Hepatocyte (in vitro differentiated cells): ENCODE measurements at regions not wholly inside any gene's neighbourhood (a gene's known extent, or its start where the extent isn't known, plus 50 kb on each side); places are given as distances from the start of the nearest gene placed in this dataset.
A peak's percentile ranks its signal among the peaks of the same experiment; 100 is the strongest.
"Not testable (repeated sequence)": the region's sequence is repeated elsewhere in the genome, so short reads cannot be mapped to it uniquely, and the experiment has no call there.

Experiments used
- DNase-seq: peaks from one replicate; pipeline ENCODE4 v3.0.0-alpha.2; 2016; ENCODE audit warnings: low spot score
- H2AFZ ChIP-seq: fragments of 200-600 bp; sonication (generic); 2 replicates; pipeline ENCODE4 v1.6.0; 2016; ENCODE audit warnings: antibody characterized with exemption, mild to moderate bottlenecking
- H3K27ac ChIP-seq: fragments of 200-600 bp; sonication (generic); 2 replicates; pipeline ENCODE4 v1.5.1; 2016; ENCODE audit warnings: mild to moderate bottlenecking
- H3K27me3 ChIP-seq: fragments of 200-600 bp; sonication (generic); 2 replicates; pipeline ENCODE4 v1.6.1; 2016
- H3K36me3 ChIP-seq: fragments of 200-600 bp; sonication (generic); replicated peaks from 2 replicates; pipeline ENCODE4 v1.5.1; 2016; ENCODE audit warnings: low read depth; ENCODE audit not compliant: insufficient read depth
- H3K4me1 ChIP-seq: fragments of 200-600 bp; sonication (generic); 2 replicates; pipeline ENCODE4 v1.5.1; 2016; ENCODE audit warnings: mild to moderate bottlenecking, moderate library complexity; ENCODE audit not compliant: insufficient read depth
- H3K4me2 ChIP-seq: fragments of 200-600 bp; sonication (generic); 2 replicates; pipeline ENCODE4 v1.6.0; 2016
- H3K4me3 ChIP-seq: fragments of 200-600 bp; sonication (generic); 2 replicates; pipeline ENCODE4 v1.5.1; 2016; ENCODE audit warnings: mild to moderate bottlenecking
- H3K79me2 ChIP-seq: fragments of 200-600 bp; sonication (generic); 2 replicates; pipeline ENCODE4 v1.6.0; 2017; ENCODE audit warnings: mild to moderate bottlenecking
- H3K9me2 ChIP-seq: fragments of 200-600 bp; sonication (generic); replicated peaks from 2 replicates; pipeline ENCODE4 v1.6.0; 2017; ENCODE audit warnings: mild to moderate bottlenecking; ENCODE audit not compliant: insufficient read depth
- H3K9me3 ChIP-seq: fragments of 200-600 bp; sonication (generic); 2 replicates; pipeline ENCODE4 v1.5.1; 2016; ENCODE audit warnings: low read depth, mild to moderate bottlenecking
- H4K20me1 ChIP-seq: fragments of 200-600 bp; sonication (generic); 2 replicates; pipeline ENCODE4 v1.6.0; 2016; ENCODE audit warnings: mild to moderate bottlenecking; ENCODE audit not compliant: insufficient read depth, poor library complexity, severe bottlenecking
- EZH2 ChIP-seq: fragments of 200-600 bp; sonication (generic); IDR thresholded peaks from 2 replicates; pipeline ENCODE4 v1.6.1; 2016; ENCODE audit warnings: antibody characterized with exemption, mild to moderate bottlenecking, borderline replicate concordance
- EZH2phosphoT487 ChIP-seq: fragments of 200-600 bp; sonication (generic); IDR thresholded peaks from one replicate; pipeline ENCODE4 v1.6.1; 2018; ENCODE audit warnings: antibody characterized with exemption, mild to moderate bottlenecking, low read depth, moderate library complexity; ENCODE audit not compliant: unreplicated experiment, severe bottlenecking
- WGBS: methylation state at CpG from one replicate; pipeline ENCODE4 v1.1.6; 2016; ENCODE audit warnings: low lambda C conversion rate; ENCODE audit errors: missing lambda C conversion rate; 5-methylcytosine and 5-hydroxymethylcytosine counted together
- TF ChIP-seq, protein P1 (sequence below): fragments of 200-600 bp; sonication (generic); IDR thresholded peaks from 2 replicates; pipeline ENCODE4 v1.5.1; 2016; ENCODE audit warnings: antibody characterized with exemption, mild to moderate bottlenecking; ENCODE audit not compliant: poor library complexity

DNA sequence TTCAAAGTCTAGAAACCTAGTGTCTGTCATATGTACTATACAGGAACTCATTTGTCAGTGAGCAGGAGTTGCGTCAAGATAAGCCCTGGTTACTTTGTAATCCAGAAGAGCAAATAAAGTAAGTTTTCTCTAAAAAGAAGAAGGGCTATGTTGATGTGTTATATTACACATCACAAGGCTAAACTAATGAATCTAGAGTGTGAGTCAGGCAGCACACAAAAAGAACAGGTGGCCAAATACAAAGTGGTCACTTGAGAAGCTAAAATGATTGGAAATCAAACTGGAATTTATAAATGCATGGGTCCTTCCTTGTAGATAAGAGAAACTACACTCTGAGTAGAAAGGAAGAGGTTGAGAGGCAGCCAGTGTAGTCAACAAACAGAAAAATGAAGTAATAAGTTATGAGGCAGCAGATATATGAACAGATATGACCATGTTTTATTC lies 771.6 kb downstream of the DIPK2A start:
- Histone ChIP-seq H4K20me1 (no peaks in the 10 kb centered on the region), H3K27me3 (no peaks in the 10 kb centered on the region), H3K79me2 (no peaks in the 10 kb centered on the region), H3K4me1 (peaks cover 24% of the 10 kb centered on the region), H3K36me3 (no peaks in the 10 kb centered on the region), H2AFZ (no peak overlapping the region), H3K9me3 (no peaks in the 10 kb centered on the region), H3K4me2 (no peak overlapping the region), H3K4me3 (no peak overlapping the region), H3K9me2 (no peaks in the 10 kb centered on the region), H3K27ac (peak overlapping the region; percentile 29)
- DNase-seq, result peak; percentile 16
- 41% methylated on average over 1 of the region's 1 CpG for WGBS
- TF ChIP-seq, protein P1, sequence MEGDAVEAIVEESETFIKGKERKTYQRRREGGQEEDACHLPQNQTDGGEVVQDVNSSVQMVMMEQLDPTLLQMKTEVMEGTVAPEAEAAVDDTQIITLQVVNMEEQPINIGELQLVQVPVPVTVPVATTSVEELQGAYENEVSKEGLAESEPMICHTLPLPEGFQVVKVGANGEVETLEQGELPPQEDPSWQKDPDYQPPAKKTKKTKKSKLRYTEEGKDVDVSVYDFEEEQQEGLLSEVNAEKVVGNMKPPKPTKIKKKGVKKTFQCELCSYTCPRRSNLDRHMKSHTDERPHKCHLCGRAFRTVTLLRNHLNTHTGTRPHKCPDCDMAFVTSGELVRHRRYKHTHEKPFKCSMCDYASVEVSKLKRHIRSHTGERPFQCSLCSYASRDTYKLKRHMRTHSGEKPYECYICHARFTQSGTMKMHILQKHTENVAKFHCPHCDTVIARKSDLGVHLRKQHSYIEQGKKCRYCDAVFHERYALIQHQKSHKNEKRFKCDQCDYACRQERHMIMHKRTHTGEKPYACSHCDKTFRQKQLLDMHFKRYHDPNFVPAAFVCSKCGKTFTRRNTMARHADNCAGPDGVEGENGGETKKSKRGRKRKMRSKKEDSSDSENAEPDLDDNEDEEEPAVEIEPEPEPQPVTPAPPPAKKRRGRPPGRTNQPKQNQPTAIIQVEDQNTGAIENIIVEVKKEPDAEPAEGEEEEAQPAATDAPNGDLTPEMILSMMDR, result no peak
- TF ChIP-seq EZH2, result no peak

DNA sequence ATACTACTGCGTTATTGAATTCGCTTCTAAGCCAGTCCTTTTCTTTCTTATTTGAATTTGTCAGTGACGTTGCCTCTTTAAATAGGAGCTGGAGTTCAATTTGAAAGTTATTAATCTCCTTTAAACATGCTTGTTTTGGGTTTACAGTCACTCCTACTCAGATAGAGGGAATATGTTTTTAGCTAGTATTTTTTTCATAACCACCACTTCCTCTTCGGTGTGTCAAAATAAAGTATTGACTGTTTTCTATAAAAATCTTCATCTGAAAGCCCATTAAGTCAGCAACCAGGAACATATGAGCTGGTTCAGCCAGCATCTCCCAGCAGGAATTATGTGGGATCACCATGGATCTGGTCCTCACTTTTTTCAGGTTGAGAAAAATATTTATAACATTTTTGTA lies 772.9 kb downstream of the DIPK2A start:
- no peak for DNase-seq
- TF ChIP-seq EZH2phosphoT487, result no peak
- TF ChIP-seq, protein P1, result no peak
- no peak for TF ChIP-seq EZH2
- H3K79me2 ChIP-seq, result no peaks in the 10 kb centered on the region
- H3K9me2 ChIP-seq, result no peaks in the 10 kb centered on the region
- H2AFZ ChIP-seq, result peak overlapping the region; percentile 3
- H3K27ac ChIP-seq, result no peak overlapping the region
- H3K27me3 ChIP-seq, result no peaks in the 10 kb centered on the region
- H3K36me3 ChIP-seq, result no peaks in the 10 kb centered on the region
- no peaks in the 10 kb centered on the region for H3K9me3 ChIP-seq
- H3K4me3 ChIP-seq, result no peak overlapping the region
- H3K4me1 ChIP-seq, result peaks cover 27% of the 10 kb centered on the region
- no peak overlapping the region for H3K4me2 ChIP-seq
- WGBS, result 90% methylated on average over 4 of the region's 4 CpGs
- H4K20me1 ChIP-seq, result no peaks in the 10 kb centered on the region

DNA sequence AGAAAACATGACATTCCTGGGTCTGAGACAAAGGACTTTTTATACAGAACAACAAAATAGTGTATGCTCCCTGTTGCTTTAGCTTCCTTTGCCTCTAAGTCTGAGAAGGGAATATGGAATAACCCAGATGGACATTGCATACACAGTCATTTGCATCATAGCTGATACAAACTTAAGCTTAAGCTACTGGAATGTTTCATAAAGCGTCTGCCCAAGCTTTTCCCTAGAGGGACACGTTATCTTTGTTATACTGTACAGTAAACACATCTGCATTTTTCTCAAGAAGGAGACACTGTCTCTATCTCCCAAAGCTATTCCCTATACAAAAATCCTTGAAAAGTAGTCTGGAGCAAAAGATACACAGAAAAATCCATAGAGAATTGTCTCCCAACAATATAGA lies 775.0 kb downstream of the DIPK2A start:
- Histone ChIP-seq H3K9me3 (no peaks in the 10 kb centered on the region), H3K27ac (peak overlapping the region; percentile 44), H3K27me3 (no peaks in the 10 kb centered on the region), H3K79me2 (no peaks in the 10 kb centered on the region), H4K20me1 (no peaks in the 10 kb centered on the region), H3K36me3 (no peaks in the 10 kb centered on the region), H3K4me1 (peaks cover 27% of the 10 kb centered on the region), H3K9me2 (no peaks in the 10 kb centered on the region), H3K4me2 (peak overlapping the region; percentile 24), H3K4me3 (no peak overlapping the region), H2AFZ (no peak overlapping the region)
- WGBS, result 27% methylated on average over 2 of the region's 2 CpGs
- DNase-seq, result peak; percentile 11
- TF ChIP-seq EZH2 (no peak), EZH2phosphoT487 (no peak)
- TF ChIP-seq, protein P1, result no peak

DNA sequence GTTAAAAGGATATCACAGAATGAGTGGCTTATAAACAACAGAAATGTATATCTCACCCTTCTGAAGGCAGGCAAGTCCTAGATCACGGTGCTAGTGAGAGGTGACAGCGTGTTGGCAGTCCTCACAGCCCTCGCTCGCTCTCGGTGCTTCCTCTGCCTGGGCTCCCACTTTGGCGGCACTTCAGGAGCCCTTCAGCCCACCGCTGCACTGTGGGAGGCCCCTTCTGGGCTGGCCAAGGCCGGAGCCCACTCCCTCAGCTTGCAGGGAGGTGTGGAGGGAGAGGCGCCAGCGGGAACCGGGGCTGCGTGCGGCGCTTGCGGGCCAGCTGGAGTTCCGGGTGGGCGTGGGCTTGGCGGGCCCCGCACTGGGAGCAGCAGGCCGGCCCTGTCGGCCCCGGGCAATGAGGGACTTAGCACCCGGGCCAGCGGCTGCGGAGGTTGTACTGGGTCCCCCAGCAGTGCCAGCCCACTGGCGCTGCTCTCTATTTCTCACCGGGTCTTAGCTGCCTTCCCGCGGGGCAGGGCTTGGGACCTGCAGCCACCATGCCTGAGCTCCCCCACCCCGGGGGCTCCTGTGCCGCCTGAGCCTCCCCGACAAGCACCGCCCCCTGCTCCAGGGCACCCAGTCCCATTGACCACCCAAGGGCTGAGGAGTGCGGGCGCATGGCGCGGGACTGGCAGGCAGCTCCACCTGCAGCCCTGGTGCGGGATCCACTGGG lies 778.1 kb downstream of the DIPK2A start:
- not testable (repeated sequence) for H3K4me2 ChIP-seq, H3K9me3 ChIP-seq, H2AFZ ChIP-seq, H3K4me3 ChIP-seq, H3K27me3 ChIP-seq, H3K27ac ChIP-seq, H3K36me3 ChIP-seq, DNase-seq, H4K20me1 ChIP-seq, H3K79me2 ChIP-seq, H3K9me2 ChIP-seq
- peaks cover 27% of the 10 kb centered on the region for H3K4me1 ChIP-seq
- 97% methylated on average over 35 of the region's 38 CpGs for WGBS
